KBM-7 (cell line): ENCODE measurements at regions not wholly inside any gene's neighbourhood (a gene's known extent, or its start where the extent isn't known, plus 50 kb on each side); places are given as distances from the start of the nearest gene placed in this dataset.

Experiments used
- DNase-seq: peaks from one replicate; pipeline ENCODE4 v3.0.0-alpha.2; 2015
- in situ Hi-C: fragments of 300-500 bp; cut with MboI; formaldehyde crosslinking; loops from 2 replicates; pipeline ENCODE4 v1.14.3; 2020; ENCODE audit warnings: low sequenced_read_pairs, low pct_unique_long_range_greater_than_20kb, mixed read lengths

- DNase-seq, result no peak
- in situ Hi-C loops, result no loop called here
Measured at GRCh38 chr6:15076565-15076964, 169.3 kb upstream of the JARID2 start.

DNA sequence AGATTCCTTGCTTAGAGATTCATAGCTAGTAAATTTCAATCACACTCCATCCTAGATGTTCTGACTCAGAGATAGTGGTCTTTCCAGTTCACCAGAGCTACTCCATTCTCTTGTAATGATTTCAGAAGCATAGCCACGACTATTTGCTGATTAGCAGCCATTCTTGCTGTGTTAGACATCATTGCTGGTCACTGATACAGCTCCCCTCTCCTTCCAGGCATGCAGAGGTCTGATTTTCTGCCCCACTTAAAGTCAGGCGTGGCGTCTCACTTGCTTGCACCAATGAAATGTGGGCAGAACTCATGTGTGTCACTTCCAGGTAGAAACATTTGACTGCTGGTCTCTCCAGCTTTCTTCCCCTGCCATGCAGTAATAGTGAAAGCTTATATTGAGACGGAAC is 168.9 kb upstream of the JARID2 start:
- no peak for DNase-seq
- in situ Hi-C loops, result no loop called here

DNA sequence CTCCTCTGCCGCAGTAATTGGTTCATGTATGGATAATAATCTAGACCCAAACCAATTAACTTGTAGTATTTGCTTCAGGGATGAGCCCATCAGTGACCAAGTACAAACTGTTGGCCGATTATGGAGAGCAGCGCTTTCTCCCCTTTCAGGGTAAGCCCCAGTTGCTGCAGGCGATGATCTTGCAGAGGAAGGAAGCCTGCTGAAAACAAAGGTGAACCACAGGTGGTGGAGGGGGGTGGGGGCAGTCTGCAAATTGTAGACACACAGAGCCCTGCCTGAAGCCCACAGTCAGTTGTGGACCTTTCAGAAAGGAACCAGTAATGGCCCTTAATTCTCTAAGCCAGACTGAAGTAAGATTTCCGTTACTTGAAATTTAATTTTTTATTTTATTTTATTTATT is 167.9 kb upstream of the JARID2 start:
- no peak for DNase-seq

DNA sequence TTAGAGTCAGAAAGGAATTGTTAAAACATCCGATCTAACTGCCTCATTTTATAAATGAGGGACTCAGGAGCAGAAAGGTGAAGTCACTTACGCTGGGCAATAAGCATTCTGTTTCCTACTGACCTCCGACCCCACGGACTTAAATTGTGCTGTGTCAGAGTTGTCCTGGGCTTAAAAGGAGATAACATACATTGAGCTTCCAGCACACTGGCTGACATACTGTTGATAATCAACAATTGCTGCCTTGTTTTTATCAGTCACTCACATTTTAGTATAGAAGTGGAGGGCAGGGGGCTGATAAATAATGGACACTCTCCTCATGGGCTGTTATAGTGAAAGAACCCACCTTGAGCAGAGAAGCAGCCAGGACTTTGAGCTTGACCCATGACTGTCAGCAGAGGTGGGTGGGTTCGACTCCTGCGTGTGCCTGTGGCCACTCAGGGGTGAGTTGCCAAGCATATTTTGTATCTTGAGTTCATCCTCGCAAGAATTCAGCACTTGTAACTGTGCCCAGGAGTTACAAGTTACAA is 166.5 kb upstream of the JARID2 start:
- DNase-seq, result no peak
- in situ Hi-C loops, result no loop called here

More for the DNA sequence above, 167.9 kb upstream of the JARID2 start:
- in situ Hi-C loops, result no loop called here

DNA sequence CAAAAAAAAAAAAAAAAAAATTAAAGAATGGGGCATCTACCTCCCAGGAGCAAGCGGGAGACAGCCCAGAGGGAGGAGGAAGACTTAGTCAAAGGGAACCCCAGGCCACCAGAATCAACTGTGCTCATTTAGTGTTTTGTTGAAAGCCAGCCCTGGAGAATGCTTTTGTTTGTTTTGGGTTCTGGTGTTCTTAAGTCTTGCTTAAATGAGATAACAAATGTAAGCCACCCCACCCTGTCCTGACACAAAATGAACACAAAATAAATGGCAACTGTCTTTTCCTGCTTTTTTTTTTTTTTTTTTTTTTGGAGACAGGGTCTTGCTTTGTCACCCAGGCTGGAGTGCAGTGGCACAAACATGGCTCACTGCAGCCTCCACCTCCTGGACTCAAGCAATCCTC is 165.0 kb upstream of the JARID2 start:
- in situ Hi-C loops, result no loop called here
- no peak for DNase-seq

GRCh38 chr6:15081447-15081846 is 164.4 kb upstream of the JARID2 start:
- in situ Hi-C loops, result no loop called here
- no peak for DNase-seq

GRCh38 chr6:15082708-15083107 is 163.2 kb upstream of the JARID2 start:
- no peak for DNase-seq
- in situ Hi-C loops, result no loop called here

GRCh38 chr6:15086348-15087158 is 159.3 kb upstream of the JARID2 start:
- DNase-seq, result peak; percentile 50

GRCh38 chr6:15087186-15087589 is 158.7 kb upstream of the JARID2 start:
- no peak for DNase-seq
- in situ Hi-C loops, result no loop called here

More at GRCh38 chr6:15086348-15087158, 159.3 kb upstream of the JARID2 start:
- in situ Hi-C loops, result no loop called here

- in situ Hi-C loops, result no loop called here
- DNase-seq, result peak; percentile 33
Measured at GRCh38 chr6:15088904-15089568, 156.8 kb upstream of the JARID2 start.

GRCh38 chr6:15089569-15090144 is 156.2 kb upstream of the JARID2 start:
- in situ Hi-C loops, result no loop called here
- peak; percentile 24 for DNase-seq

DNA sequence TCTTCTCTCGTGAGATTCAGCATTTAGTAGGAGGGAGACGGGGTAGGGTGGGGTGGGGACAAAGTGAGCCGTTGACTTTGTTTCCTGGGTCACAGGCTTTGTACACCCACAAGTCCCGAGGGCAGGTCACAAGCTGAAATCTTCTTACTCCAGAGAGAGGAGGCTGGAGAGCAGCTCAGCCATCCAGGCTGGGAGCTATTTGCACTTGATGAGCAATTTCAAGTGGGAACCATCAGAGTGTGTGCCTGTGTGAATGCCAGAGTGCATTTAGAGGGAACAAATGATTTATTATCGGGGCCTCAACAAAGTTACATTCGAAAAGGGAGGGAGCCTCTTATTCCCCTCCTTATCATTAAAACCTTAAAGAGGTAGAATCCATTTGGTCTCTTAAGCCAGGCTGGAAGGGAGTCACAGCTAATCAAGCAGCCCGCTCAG is 155.7 kb upstream of the JARID2 start:
- no peak for DNase-seq
- in situ Hi-C loops, result no loop called here

GRCh38 chr6:15090745-15091384 is 155.0 kb upstream of the JARID2 start:
- in situ Hi-C loops, result no loop called here
- DNase-seq, result no peak

- no peak for DNase-seq
- in situ Hi-C loops, result no loop called here
Measured at GRCh38 chr6:15096894-15097837, 148.7 kb upstream of the JARID2 start.

GRCh38 chr6:15101130-15101529 is 144.7 kb upstream of the JARID2 start:
- in situ Hi-C loops, result no loop called here
- DNase-seq, result no peak

- in situ Hi-C loops, result no loop called here
- no peak for DNase-seq
Measured at GRCh38 chr6:15102241-15102640, 143.6 kb upstream of the JARID2 start.

- DNase-seq, result no peak
- in situ Hi-C loops, result no loop called here
Measured at GRCh38 chr6:15106958-15107643, 138.8 kb upstream of the JARID2 start.
